Adrenal gland (tissue), 9 donors: ENCODE measurements at regions not wholly inside any gene's neighbourhood (a gene's known extent, or its start where the extent isn't known, plus 50 kb on each side); places are given as distances from the start of the nearest gene placed in this dataset.
A peak's percentile ranks its signal among the peaks of the same experiment; 100 is the strongest.

Source experiments
- DNase-seq, 7 donors: peaks; one replicate each; pipeline ENCODE4 v3.0.0-alpha.2; 2019 to 2020
- H3K27ac ChIP-seq, 5 donors: fragments of 200-600 bp; sonication (generic) in 4 of 5; 1 replicate in 3 of 5; 2 replicates in 2 of 5; pipeline versions ENCODE4 v1.5.1 to v1.8.0; 2016 to 2020; ENCODE audit warnings: mild to moderate bottlenecking in 1 of 5
- H3K27me3 ChIP-seq: fragments of 200-600 bp; 2 replicates; pipeline ENCODE4 v1.8.0; 2021
- H3K36me3 ChIP-seq, 2 donors: fragments of 200-600 bp; replicated peaks in 1 of 2; 1 replicate in 1 of 2; 2 replicates in 1 of 2; pipeline versions ENCODE4 v1.5.1 to v1.8.0; 2018 to 2022
- H3K4me1 ChIP-seq, 2 donors: fragments of 200-600 bp; replicated peaks in 1 of 2; 1 replicate in 1 of 2; 2 replicates in 1 of 2; pipeline versions ENCODE4 v1.5.1 to v1.8.0; 2018 to 2021
- H3K4me3 ChIP-seq, 4 donors: fragments of 200-600 bp; sonication (generic) in 3 of 4; one replicate each; pipeline ENCODE4 v1.5.1; 2016 to 2018
- H3K9me3 ChIP-seq, 3 donors: fragments of 200-600 bp; sonication (generic) in 1 of 3; replicated peaks in 1 of 3; 1 replicate in 2 of 3; 2 replicates in 1 of 3; pipeline versions ENCODE4 v1.5.1 to v1.8.0; 2016 to 2021
- POLR2A ChIP-seq, 2 donors: fragments of 450-650 bp; IDR thresholded peaks; one replicate each; pipeline ENCODE4 v1.6.1; 2017; ENCODE audit warnings: antibody characterized with exemption in 2 of 2, mild to moderate bottlenecking in 2 of 2, moderate library complexity in 1 of 2
- WGBS, 4 donors: extraction: QIAGEN DNeasy Blood & Tissue Kit in 2 of 4; methylation state at CpG; one replicate each; pipeline versions ENCODE4 v1.1.5 to v1.1.7; 2013 to 2017; 5-methylcytosine and 5-hydroxymethylcytosine counted together
- intact Hi-C, 2 donors: fragments of 100-400 bp; cut with DNase I; formaldehyde crosslinking; loops; one replicate each; pipeline versions ENCODE4 v1.14.1 to v1.15.0; 2022 to 2023
- TF ChIP-seq, protein P1 (sequence below), 6 experiments: fragments of 450-650 bp in 4 of 6; fragments of 200-600 bp in 2 of 6; sonication (generic) in 1 of 6; IDR thresholded peaks; 1 replicate in 5 of 6; 2 replicates in 1 of 6; pipeline versions ENCODE4 v1.5.1 to v1.8.0; 2016 to 2021; ENCODE audit warnings: antibody characterized with exemption in 6 of 6, mild to moderate bottlenecking in 2 of 6, moderate library complexity in 1 of 6
- donor health status: healthy with polysubstance abuse.
- donor health status: Bipolar disorder and iron deficiency.
- donor health status: DM: yes; HTN: yes; CAD: no.
- donor health status: DM: no; HTN: no; CAD: no.
- donor health status: DM: no; HTN: no; CAD: no.

DNA sequence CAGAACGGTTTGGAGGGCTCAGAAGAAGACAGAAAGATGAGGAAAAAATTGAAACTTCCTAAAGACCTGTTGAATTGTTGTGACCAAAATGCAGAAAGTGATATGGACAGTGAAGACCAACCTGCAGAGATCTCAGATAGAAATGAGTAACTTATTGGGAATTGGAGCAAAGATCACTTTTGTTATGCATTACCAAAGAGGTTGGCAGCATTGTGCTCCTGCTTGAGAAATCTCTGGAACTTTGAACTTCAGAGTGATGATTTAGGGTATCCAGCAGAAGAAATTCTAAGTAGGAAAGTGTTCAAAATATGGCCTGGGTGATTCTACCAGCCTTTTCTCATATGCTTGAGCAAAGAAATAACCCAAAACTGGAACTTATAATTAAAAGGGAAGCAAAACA is 136.0 kb downstream of the GJA1 start:
- TF ChIP-seq POLR2A (IDR thresholded peaks at IDR 0.05) = no peak
- TF ChIP-seq, protein P1, sequence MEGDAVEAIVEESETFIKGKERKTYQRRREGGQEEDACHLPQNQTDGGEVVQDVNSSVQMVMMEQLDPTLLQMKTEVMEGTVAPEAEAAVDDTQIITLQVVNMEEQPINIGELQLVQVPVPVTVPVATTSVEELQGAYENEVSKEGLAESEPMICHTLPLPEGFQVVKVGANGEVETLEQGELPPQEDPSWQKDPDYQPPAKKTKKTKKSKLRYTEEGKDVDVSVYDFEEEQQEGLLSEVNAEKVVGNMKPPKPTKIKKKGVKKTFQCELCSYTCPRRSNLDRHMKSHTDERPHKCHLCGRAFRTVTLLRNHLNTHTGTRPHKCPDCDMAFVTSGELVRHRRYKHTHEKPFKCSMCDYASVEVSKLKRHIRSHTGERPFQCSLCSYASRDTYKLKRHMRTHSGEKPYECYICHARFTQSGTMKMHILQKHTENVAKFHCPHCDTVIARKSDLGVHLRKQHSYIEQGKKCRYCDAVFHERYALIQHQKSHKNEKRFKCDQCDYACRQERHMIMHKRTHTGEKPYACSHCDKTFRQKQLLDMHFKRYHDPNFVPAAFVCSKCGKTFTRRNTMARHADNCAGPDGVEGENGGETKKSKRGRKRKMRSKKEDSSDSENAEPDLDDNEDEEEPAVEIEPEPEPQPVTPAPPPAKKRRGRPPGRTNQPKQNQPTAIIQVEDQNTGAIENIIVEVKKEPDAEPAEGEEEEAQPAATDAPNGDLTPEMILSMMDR (IDR thresholded peaks at IDR 0.05) = no peak
- no peaks in the 10 kb centered on the region for H3K27me3 ChIP-seq
- H3K27ac ChIP-seq = no peak overlapping the region
- no peaks in the 10 kb centered on the region for H3K36me3 ChIP-seq
- H3K4me3 ChIP-seq = no peak overlapping the region
- 86 to 88% (median 87%) methylated on average over 1 of the region's 1 CpG for WGBS, 4 donors
- H3K9me3 ChIP-seq = no peaks in the 10 kb centered on the region
- DNase-seq = no peak
- H3K4me1 ChIP-seq = peaks cover 16 to 20% of the 10 kb centered on the region in 2 donors
- intact Hi-C loops = no loop called here

DNA sequence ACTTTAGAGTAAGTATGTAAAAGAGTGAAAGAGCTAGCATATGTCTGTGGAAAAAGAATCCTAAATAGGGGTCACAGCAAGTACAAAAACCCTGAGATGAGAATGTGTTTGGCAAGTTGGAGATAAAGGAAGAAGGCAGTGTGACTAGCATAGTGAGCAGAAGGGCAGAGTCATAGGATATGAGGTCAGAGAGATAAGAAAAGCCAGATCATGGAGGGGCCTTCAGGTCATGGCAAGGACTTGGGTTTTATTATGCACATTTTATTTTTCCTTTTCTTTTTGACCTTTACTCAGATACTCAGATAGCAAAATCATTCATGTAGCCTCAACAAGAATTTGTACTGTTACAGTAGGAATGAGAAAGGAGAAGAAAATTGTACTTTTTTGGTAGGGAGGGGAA is 138.0 kb downstream of the GJA1 start:
- DNase-seq = peak in 6 of 7 donors; percentile 36 to 71 (median 57)
- H3K4me1 ChIP-seq = peaks cover 16 to 20% of the 10 kb centered on the region in 2 donors
- TF ChIP-seq POLR2A (IDR thresholded peaks at IDR 0.05) = no peak
- TF ChIP-seq, protein P1 (IDR thresholded peaks at IDR 0.05) = no peak
- no peaks in the 10 kb centered on the region for H3K36me3 ChIP-seq
- intact Hi-C loops = no loop called here
- no peaks in the 10 kb centered on the region for H3K27me3 ChIP-seq
- no peaks in the 10 kb centered on the region for H3K9me3 ChIP-seq
- peak overlapping the region; percentile 6 to 83 (median 82) for H3K27ac ChIP-seq
- no peak overlapping the region for H3K4me3 ChIP-seq

DNA sequence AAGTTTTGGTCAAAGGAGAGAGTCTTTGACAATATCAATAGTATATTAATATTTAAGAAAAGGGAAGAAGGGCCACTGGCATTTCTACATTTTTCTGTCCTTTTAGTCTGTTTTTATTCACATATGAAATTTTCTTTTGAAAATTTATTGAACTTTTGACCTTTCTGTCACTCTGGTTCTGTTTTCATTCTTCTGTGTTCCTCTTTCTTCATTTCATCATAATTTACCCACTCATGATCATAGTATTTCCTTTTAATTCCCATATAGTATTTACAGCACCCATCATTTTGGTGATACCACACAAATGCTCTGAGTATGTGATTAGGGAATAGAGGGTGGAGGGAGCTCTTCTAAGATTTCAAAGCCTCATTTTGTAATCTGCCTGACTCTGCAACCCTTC is 142.8 kb downstream of the GJA1 start:
- H3K4me1 ChIP-seq = peaks cover 12 to 14% of the 10 kb centered on the region in 2 donors
- TF ChIP-seq, protein P1 (IDR thresholded peaks at IDR 0.05) = no peak
- TF ChIP-seq POLR2A (IDR thresholded peaks at IDR 0.05) = no peak
- intact Hi-C loops = no loop called here
- no peaks in the 10 kb centered on the region for H3K27me3 ChIP-seq
- no peak for DNase-seq
- H3K9me3 ChIP-seq = no peaks in the 10 kb centered on the region
- H3K27ac ChIP-seq = no peak overlapping the region
- no peaks in the 10 kb centered on the region for H3K36me3 ChIP-seq
- no peak overlapping the region for H3K4me3 ChIP-seq

DNA sequence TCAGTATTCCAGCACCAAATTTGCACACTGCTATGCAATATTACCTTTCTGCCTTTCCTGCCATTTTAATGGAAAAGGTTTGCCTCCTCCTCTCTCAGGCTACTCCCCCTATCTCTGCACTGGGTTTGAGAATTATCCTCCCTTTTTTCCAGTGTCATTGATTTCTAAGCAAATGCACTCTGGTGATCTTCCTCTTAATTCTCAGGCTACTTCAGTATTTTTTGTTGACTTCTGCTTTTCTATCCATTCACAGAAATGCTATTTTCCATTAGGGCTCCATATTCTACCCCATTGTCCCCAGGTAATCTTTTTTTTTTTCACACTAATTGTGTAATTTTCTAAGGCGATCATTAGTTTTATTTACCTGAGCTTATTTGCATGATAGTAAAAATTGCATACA is 144.0 kb downstream of the GJA1 start:
- no peaks in the 10 kb centered on the region for H3K9me3 ChIP-seq
- H3K4me1 ChIP-seq = peaks cover 0 to 2% of the 10 kb centered on the region in 2 donors
- H3K27ac ChIP-seq = no peak overlapping the region
- H3K27me3 ChIP-seq = no peaks in the 10 kb centered on the region
- TF ChIP-seq POLR2A (IDR thresholded peaks at IDR 0.05) = no peak
- TF ChIP-seq, protein P1 (IDR thresholded peaks at IDR 0.05) = no peak
- no peak overlapping the region for H3K4me3 ChIP-seq
- H3K36me3 ChIP-seq = no peaks in the 10 kb centered on the region
- no peak for DNase-seq
- WGBS, 4 donors = 90 to 98% (median 93%) methylated on average over 1 of the region's 1 CpG
- intact Hi-C loops = no loop called here
